Large intestine (tissue), 3 donors: ENCODE measurements at regions not wholly inside any gene's neighbourhood (a gene's known extent, or its start where the extent isn't known, plus 50 kb on each side); places are given as distances from the start of the nearest gene placed in this dataset.

ENCODE experiments used
- DNase-seq, 2 donors: peaks; one replicate each; pipeline versions ENCODE4 v3.0.0 to v3.0.0-alpha.2; 2013
- H3K27ac ChIP-seq: one replicate; pipeline ENCODE4 v1.5.1; 2013; ENCODE audit warnings: low read length
- H3K27me3 ChIP-seq: 2 replicates; pipeline ENCODE4 v1.6.1; 2013; ENCODE audit warnings: low read length; ENCODE audit not compliant: control insufficient read depth, insufficient read depth
- H3K36me3 ChIP-seq: 2 replicates; pipeline ENCODE4 v1.6.1; 2013; ENCODE audit warnings: low read length; ENCODE audit not compliant: control insufficient read depth, insufficient read depth
- H3K4me1 ChIP-seq: one replicate; pipeline ENCODE4 v1.6.1; 2013; ENCODE audit warnings: low read length; ENCODE audit not compliant: control insufficient read depth, insufficient read depth
- H3K4me3 ChIP-seq: one replicate; pipeline ENCODE4 v1.5.1; 2013; ENCODE audit warnings: low read length
- H3K9me3 ChIP-seq: one replicate; pipeline ENCODE4 v1.6.1; 2013; ENCODE audit warnings: mild to moderate bottlenecking, low read depth, low read length, moderate library complexity; ENCODE audit not compliant: control insufficient read depth
- WGBS: methylation state at CpG from one replicate; pipeline ENCODE4 v1.1.5; 2013; ENCODE audit warnings: low lambda C conversion rate; ENCODE audit not compliant: insufficient coverage; 5-methylcytosine and 5-hydroxymethylcytosine counted together

GRCh38 chr14:100649173-100649519 is 61.9 kb upstream of the BEGAIN start:
- WGBS: no CpG with 5 or more reads among the region's 1 CpG
- no peak overlapping the region for H3K27ac ChIP-seq
- no peaks in the 10 kb centered on the region for H3K36me3 ChIP-seq
- DNase-seq: no peak
- peaks cover 8% of the 10 kb centered on the region for H3K27me3 ChIP-seq
- H3K9me3 ChIP-seq: no peaks in the 10 kb centered on the region
- H3K4me3 ChIP-seq: no peak overlapping the region
- peaks cover 12% of the 10 kb centered on the region for H3K4me1 ChIP-seq

- no peaks in the 10 kb centered on the region for H3K36me3 ChIP-seq
Measured at GRCh38 chr14:100651999-100652508, 64.8 kb upstream of the BEGAIN start.

GRCh38 chr14:100652744-100653143 is 65.5 kb upstream of the BEGAIN start:
- no CpG with 5 or more reads among the region's 8 CpGs for WGBS
- Histone ChIP-seq H3K36me3 (no peaks in the 10 kb centered on the region), H3K4me1 (peaks cover 10% of the 10 kb centered on the region), H3K4me3 (no peak overlapping the region), H3K27me3 (peaks cover 27% of the 10 kb centered on the region), H3K27ac (no peak overlapping the region), H3K9me3 (no peaks in the 10 kb centered on the region)
- no peak for DNase-seq

More at GRCh38 chr14:100651999-100652508, 64.8 kb upstream of the BEGAIN start:
- no CpG with 5 or more reads among the region's 2 CpGs for WGBS
- DNase-seq: no peak
- H3K4me1 ChIP-seq: peaks cover 8% of the 10 kb centered on the region
- no peak overlapping the region for H3K4me3 ChIP-seq
- H3K27ac ChIP-seq: no peak overlapping the region
- H3K27me3 ChIP-seq: peaks cover 27% of the 10 kb centered on the region
- no peaks in the 10 kb centered on the region for H3K9me3 ChIP-seq

GRCh38 chr14:100653409-100653808 is 66.2 kb upstream of the BEGAIN start:
- no peak for DNase-seq
- H3K27ac ChIP-seq: no peak overlapping the region
- H3K36me3 ChIP-seq: no peaks in the 10 kb centered on the region
- peaks cover 16% of the 10 kb centered on the region for H3K4me1 ChIP-seq
- H3K9me3 ChIP-seq: no peaks in the 10 kb centered on the region
- WGBS: no CpG with 5 or more reads among the region's 15 CpGs
- H3K27me3 ChIP-seq: peaks cover 27% of the 10 kb centered on the region
- H3K4me3 ChIP-seq: no peak overlapping the region

- WGBS: 57% methylated on average over 1 of the region's 21 CpGs
- peak overlapping the region; percentile 7 for H3K4me3 ChIP-seq
- H3K36me3 ChIP-seq: no peaks in the 10 kb centered on the region
- no peak for DNase-seq
- H3K4me1 ChIP-seq: peaks cover 17% of the 10 kb centered on the region
- H3K27ac ChIP-seq: no peak overlapping the region
- no peaks in the 10 kb centered on the region for H3K9me3 ChIP-seq
- peaks cover 27% of the 10 kb centered on the region for H3K27me3 ChIP-seq
Measured at GRCh38 chr14:100654025-100654813, 67.0 kb upstream of the BEGAIN start.

- H3K9me3 ChIP-seq: peaks cover 2% of the 10 kb centered on the region
- H3K27ac ChIP-seq: no peak overlapping the region
- no CpG with 5 or more reads among the region's 43 CpGs for WGBS
- H3K4me1 ChIP-seq: peaks cover 25% of the 10 kb centered on the region
- DNase-seq: peak; percentile 55 to 56
- H3K4me3 ChIP-seq: peak overlapping the region; percentile 7
- peaks cover 27% of the 10 kb centered on the region for H3K27me3 ChIP-seq
- no peaks in the 10 kb centered on the region for H3K36me3 ChIP-seq
Measured at GRCh38 chr14:100654814-100655740, 67.9 kb upstream of the BEGAIN start.

GRCh38 chr14:100655741-100656085 is 68.5 kb upstream of the BEGAIN start:
- no peak for DNase-seq
- WGBS: no CpG with 5 or more reads among the region's 2 CpGs
- no peaks in the 10 kb centered on the region for H3K36me3 ChIP-seq
- H3K4me1 ChIP-seq: peaks cover 31% of the 10 kb centered on the region
- H3K27me3 ChIP-seq: peaks cover 27% of the 10 kb centered on the region
- peaks cover 2% of the 10 kb centered on the region for H3K9me3 ChIP-seq
- no peak overlapping the region for H3K27ac ChIP-seq
- H3K4me3 ChIP-seq: no peak overlapping the region

- 100% methylated on average over 1 of the region's 15 CpGs for WGBS
Measured at GRCh38 chr14:100656996-100657395, 69.7 kb upstream of the DLK1 start.

GRCh38 chr14:100657780-100658179 is 68.9 kb upstream of the DLK1 start:
- WGBS: no CpG with 5 or more reads among the region's 4 CpGs
- H3K36me3 ChIP-seq: no peaks in the 10 kb centered on the region
- peaks cover 2% of the 10 kb centered on the region for H3K9me3 ChIP-seq
- peaks cover 31% of the 10 kb centered on the region for H3K4me1 ChIP-seq
- no peak for DNase-seq
- H3K27me3 ChIP-seq: peaks cover 27% of the 10 kb centered on the region
- no peak overlapping the region for H3K4me3 ChIP-seq
- H3K27ac ChIP-seq: peak overlapping the region; percentile 97

More at GRCh38 chr14:100656996-100657395, 69.7 kb upstream of the DLK1 start:
- H3K4me1 ChIP-seq: peaks cover 31% of the 10 kb centered on the region
- no peak overlapping the region for H3K27ac ChIP-seq
- no peak overlapping the region for H3K4me3 ChIP-seq
- no peaks in the 10 kb centered on the region for H3K36me3 ChIP-seq
- peaks cover 2% of the 10 kb centered on the region for H3K9me3 ChIP-seq
- H3K27me3 ChIP-seq: peaks cover 27% of the 10 kb centered on the region
- DNase-seq: no peak

- H3K27ac ChIP-seq: peak overlapping the region; percentile 97
- H3K4me1 ChIP-seq: peaks cover 31% of the 10 kb centered on the region
- H3K9me3 ChIP-seq: peaks cover 2% of the 10 kb centered on the region
- no peak overlapping the region for H3K4me3 ChIP-seq
- DNase-seq: peak; percentile 74 to 84
- H3K36me3 ChIP-seq: no peaks in the 10 kb centered on the region
- WGBS: no CpG with 5 or more reads among the region's 6 CpGs
- peaks cover 27% of the 10 kb centered on the region for H3K27me3 ChIP-seq
Measured at GRCh38 chr14:100658181-100658886, 68.4 kb upstream of the DLK1 start.
